ENCODE measurements at regions not wholly inside any gene's neighbourhood (a gene's known extent, or its start where the extent isn't known, plus 50 kb on each side); places are given as distances from the start of the nearest gene placed in this dataset.

DNA sequence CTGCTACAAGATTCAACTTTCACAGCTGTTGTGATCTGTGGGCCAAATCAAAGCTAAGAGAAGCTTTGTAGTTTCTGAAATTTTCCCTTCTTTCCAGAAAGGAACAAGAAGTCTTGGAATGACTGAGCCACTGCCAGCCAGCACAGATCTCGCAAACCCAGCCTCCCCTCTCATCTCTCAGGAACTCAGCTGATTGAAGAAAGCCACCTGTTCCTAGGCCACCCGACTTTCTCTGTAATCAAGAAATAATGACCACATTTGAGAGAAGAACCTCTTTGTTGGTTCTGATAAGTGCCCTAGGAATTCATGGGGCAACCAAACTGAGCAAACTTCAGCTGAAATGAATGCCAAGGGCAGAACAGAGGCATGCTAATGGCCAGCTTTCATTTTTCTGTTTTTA, 61.7 kb downstream of the HDGFL1 start:
- TF ChIP-seq GATA3 (IDR thresholded peaks at IDR 0.05; ENCODE audit: low read depth, low read length) (no peak), GATA2 (IDR thresholded peaks at IDR 0.05; ENCODE audit: low read depth, low read length) (no peak)
